HG02678 (cell line): ENCODE measurements at regions not wholly inside any gene's neighbourhood (a gene's known extent, or its start where the extent isn't known, plus 50 kb on each side); places are given as distances from the start of the nearest gene placed in this dataset.
A peak's percentile ranks its signal among the peaks of the same experiment; 100 is the strongest.

Experiments used
- ATAC-seq: cut with Tn5 transposase; IDR thresholded peaks from one replicate; pipeline ENCODE4 v1.9.1; 2021; ENCODE audit warnings: mild to moderate bottlenecking, moderate library complexity; ENCODE audit not compliant: unreplicated experiment

GRCh38 chr3:145721815-145722214, 439.2 kb downstream of the PLOD2 start:
- no peak for ATAC-seq

DNA sequence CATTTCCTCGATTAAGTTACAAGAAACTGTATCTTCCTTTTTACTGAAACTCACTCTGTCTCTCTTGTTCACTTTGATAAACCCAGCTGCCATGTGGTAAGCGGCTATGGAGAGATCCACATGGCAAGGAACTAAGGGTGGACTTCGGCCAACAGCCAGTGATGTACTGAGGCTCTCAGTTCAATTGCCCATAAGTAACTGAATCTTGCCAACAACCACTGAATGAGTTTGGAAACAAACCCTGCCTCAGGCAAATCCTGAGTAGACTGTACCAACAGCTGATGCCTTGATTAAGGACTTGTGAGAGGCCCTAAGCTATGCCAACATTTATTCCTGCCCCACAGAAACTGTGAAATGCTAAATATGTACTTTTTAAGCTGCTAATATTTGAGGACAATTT, 433.5 kb downstream of the PLOD2 start:
- no peak for ATAC-seq

GRCh38 chr3:145735631-145736030, 425.4 kb downstream of the PLOD2 start:
- no peak for ATAC-seq

DNA sequence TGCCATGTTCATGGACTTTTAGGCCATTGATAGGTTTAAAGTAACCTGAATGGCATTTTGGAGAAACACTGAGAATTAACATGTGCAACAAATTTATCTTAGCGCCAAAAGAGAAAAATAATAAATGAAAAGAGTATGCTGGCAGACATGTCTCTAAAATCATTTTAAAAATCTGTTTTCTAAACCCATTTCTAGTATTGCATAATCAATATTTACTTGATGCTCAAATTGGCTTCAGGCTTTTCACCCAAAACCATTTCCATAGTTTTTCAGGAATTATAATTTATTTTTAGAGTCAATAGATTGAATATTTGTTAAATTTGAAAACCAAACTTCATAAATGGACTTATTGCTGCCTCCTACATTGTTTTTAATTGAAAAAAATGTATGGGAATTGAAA, 423.0 kb downstream of the PLOD2 start:
- ATAC-seq: no peak

DNA sequence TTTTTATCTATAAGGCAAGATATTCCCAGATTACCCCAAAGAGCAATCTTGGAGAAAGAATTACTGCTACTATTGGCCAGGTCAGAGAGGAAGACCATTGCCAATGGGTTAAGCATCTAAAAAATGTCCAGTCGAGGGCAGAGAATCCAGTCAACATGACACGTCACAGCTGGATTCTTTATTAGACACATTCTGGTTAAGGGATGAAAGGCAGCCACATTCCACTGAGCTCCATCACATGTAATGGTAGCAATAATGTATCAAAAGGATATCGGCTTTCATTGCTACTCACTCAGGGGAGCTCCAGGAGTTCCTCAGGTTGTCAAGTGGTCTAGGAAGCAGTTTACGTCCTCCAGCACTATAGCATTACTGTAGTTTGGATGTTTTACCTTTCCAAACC, 421.1 kb downstream of the PLOD2 start:
- no peak for ATAC-seq

DNA sequence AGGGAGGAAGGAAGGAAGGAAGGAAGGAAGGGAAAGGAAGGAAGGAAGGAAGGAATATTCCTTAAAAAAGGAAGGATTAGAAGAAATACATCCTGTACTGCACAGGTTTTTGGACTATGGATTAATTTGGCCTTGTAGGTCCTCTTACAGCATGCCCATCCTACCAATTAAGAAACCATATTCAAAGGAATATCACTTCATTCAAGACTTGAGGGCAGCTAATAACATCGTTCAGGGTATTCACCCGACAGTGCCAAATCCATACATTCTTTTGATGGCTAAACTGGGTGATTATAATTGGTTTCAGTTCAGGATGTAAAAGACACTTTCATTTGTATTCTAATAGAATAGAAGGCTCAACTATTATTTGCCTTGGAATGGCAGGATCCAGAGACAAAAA, 410.3 kb downstream of the PLOD2 start:
- ATAC-seq: no peak

- no peak for ATAC-seq
Observed at GRCh38 chr3:145752576-145752975, 408.4 kb downstream of the PLOD2 start.

- ATAC-seq: no peak
Observed at GRCh38 chr3:145754605-145755289, 406.2 kb downstream of the PLOD2 start.

- no peak for ATAC-seq
Observed at GRCh38 chr3:145760036-145760435, 400.9 kb downstream of the PLOD2 start.

- ATAC-seq: no peak
Observed at GRCh38 chr3:145767909-145768308, 393.1 kb downstream of the PLOD2 start.

GRCh38 chr3:145776782-145777408, 384.1 kb downstream of the PLOD2 start:
- ATAC-seq: peak; percentile 71

GRCh38 chr3:145780301-145780700, 380.7 kb downstream of the PLOD2 start:
- no peak for ATAC-seq

DNA sequence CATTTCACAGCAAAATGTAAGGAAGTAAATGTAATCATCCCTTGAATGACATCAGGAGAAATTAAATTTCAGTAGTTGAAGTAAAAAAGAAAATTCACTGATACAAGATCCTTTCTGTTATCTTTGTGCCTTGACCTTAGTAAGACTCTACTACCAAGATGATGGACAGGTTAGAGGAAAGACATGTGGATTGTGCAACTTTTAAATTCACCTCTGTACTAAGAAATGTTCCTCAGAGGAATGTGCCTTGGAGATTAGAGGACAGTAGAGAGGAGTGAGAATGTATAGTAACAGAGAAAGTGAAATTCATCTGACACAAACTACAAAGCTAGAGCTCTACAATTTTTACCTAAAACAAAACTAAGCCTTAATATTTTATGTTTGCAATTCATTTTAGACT, 375.3 kb downstream of the PLOD2 start:
- ATAC-seq: no peak

DNA sequence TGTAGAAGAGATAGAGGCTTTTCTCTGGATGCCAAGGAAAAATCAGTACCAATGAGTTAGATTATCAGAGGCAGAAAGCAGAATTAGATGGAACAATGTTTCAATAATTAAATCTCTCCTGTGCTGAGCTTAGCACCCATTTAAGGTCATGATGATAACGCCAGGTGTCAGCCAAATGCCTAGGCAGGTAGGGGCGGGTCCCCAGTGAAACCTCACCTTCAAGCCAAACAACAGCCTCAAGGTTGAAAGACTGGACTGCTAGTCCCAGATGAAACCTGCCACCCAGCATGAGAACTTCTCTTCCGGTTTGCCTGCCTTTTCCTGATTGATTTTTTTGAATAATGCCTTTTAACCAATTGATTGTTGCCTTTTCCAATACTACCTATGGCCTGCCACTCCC, 363.0 kb downstream of the PLOD2 start:
- ATAC-seq: no peak

GRCh38 chr3:145798696-145799537, 362.1 kb downstream of the PLOD2 start:
- ATAC-seq: no peak

DNA sequence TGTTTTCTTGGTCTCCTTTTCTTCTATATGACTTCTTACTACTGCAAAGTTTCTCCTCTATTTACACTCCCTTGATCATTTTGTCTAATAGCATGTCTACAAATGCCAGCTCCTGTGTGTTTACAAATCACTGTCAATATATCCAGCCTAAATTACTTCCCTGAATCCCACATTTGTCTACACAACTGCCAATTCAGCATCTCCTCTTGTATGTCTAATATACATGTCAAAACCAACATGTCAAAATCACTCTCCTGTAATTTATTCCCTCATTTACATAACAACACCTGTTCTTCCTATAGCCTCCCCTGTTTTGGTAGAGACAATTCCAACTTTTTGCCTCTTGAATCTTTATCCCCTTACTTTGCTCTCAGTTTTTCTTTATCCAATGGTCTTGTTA, 359.3 kb downstream of the PLOD2 start:
- no peak for ATAC-seq

- no peak for ATAC-seq
Observed at GRCh38 chr3:145807990-145808389, 353.0 kb downstream of the PLOD2 start.

DNA sequence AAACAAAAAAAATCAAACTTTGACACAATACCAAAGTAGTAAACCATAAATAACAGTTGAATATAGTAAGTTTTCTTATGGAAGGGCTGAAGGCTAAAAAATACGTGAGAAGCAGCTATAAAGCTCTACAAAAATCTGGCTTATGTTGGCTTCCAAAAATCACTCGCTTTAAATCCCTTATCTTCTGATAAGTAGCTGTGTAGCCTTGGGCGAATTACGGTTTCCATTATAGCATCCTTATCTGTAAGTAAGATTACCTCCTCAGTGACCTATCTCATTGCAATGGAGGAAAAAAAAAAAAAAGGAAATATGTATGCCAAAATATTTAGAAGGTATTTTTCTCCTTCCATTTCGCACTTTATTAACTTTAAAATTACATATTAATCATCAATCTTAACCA, 348.6 kb downstream of the PLOD2 start:
- ATAC-seq: no peak

GRCh38 chr3:145815707-145816413, 345.1 kb downstream of the PLOD2 start:
- ATAC-seq: no peak

DNA sequence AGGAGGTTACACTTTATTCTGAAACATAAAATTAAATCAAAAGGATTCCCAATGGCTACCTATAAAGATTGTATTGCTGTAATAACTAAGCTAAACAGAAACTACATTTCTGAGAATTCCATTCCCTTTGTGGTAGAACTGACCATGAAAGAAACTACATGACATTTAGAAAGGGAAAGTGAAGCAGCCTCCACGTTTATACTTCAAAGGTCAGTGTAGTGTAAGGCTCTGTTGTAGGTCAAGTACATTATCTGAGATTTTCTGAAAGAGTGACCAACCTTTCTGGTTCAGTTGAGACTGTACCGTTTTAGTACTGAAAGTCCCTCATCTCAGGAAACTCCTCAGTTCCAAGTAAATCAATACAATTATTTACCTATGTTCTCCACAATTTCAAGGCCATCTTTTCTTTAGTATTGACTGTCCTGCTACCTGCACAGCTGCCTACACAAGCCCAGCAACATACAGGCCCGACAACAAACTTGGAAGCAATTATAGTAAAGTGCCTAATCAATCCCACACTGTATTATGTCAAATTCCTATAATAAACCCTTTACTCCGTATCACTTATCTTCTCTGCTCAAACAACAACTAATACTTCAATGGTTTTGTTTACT, 343.0 kb downstream of the PLOD2 start:
- ATAC-seq: peak; percentile 55

DNA sequence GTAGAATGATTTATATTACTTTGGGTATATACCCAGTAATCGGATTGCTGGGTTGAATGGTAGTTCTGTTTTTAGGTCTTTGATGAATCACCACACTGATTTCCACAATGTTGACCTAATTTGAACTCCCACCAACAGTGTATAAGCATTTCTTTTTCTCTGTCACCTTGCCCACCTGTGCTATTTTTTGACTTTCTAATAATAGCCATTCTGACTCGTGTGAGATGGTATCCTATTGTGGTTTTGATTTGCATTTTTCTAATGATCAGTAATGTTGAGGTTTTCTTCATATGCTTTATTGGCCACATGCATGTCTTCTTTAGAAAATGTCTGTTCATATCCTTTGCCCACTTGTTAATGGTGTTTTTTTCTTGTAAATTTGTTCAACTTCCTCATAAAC, 340.8 kb downstream of the PLOD2 start:
- no peak for ATAC-seq
